IMR-90 (cell line): ENCODE measurements at regions not wholly inside any gene's neighbourhood (a gene's known extent, or its start where the extent isn't known, plus 50 kb on each side); places are given as distances from the start of the nearest gene placed in this dataset.

Experiments used
- ATAC-seq: fragments of 200-7000 bp; cut with Tn5 transposase; 2 replicates; pipeline ENCODE4 v1.9.1; 2020; ENCODE audit warnings: low read depth, mild to moderate bottlenecking, moderate library complexity
- BruUV-seq: library from RNA; stranded (reverse); fragments of 400-500 nt; replicated peaks from 2 replicates; lab custom pipeline; 2021; lab: Mats Ljungman, UMichigan
- CTCF ChIA-PET: fragments of 300-600 bp; formaldehyde crosslinking; extraction: SDS; loops from one replicate; lab custom pipeline; 2021; ENCODE audit warnings: antibody characterized with exemption; lab: Yijun Ruan, JAX
- POLR2A ChIA-PET: fragments of 300-600 bp; sonication (Branson Sonifier 250); formaldehyde crosslinking; loops from one replicate; lab custom pipeline; 2022; ENCODE audit warnings: antibody characterized with exemption; ENCODE audit not compliant: unreplicated experiment; lab: Charles Lee
- DNase-seq: peaks from one replicate; pipeline ENCODE4 v3.0.0; 2013
- H2AFZ ChIP-seq: replicated peaks from 2 replicates; pipeline ENCODE3; 2013; ENCODE audit warnings: low read length, mild to moderate bottlenecking; ENCODE audit not compliant: poor library complexity
- H2AK5ac ChIP-seq: 2 replicates; pipeline ENCODE4 v1.6.1; 2013; ENCODE audit warnings: low read depth, low read length, inconsistent platforms
- H2AK9ac ChIP-seq: replicated peaks from 2 replicates; pipeline ENCODE3; 2013; ENCODE audit warnings: mild to moderate bottlenecking, low read depth, low read length, moderate library complexity; ENCODE audit not compliant: poor library complexity
- H2BK120ac ChIP-seq: 2 replicates; pipeline ENCODE4 v1.6.1; 2013; ENCODE audit warnings: low read depth, low read length, inconsistent platforms
- H2BK15ac ChIP-seq: 3 replicates; pipeline ENCODE4 v1.6.1; 2013; ENCODE audit warnings: low read depth, low read length, inconsistent platforms
- H2BK20ac ChIP-seq: 2 replicates; pipeline ENCODE4 v1.6.1; 2013; ENCODE audit warnings: low read depth, mild to moderate bottlenecking, inconsistent platforms, low read length, moderate library complexity
- H2BK5ac ChIP-seq: 2 replicates; pipeline ENCODE4 v1.6.1; 2013; ENCODE audit warnings: mild to moderate bottlenecking, low read depth, low read length, inconsistent platforms; ENCODE audit not compliant: poor library complexity, severe bottlenecking
- H3K14ac ChIP-seq: replicated peaks from 2 replicates; pipeline ENCODE4 v1.6.1; 2013; ENCODE audit warnings: low read depth, low read length, inconsistent platforms
- H3K18ac ChIP-seq: 2 replicates; pipeline ENCODE4 v1.6.1; 2013; ENCODE audit warnings: low read depth, low read length, control low read depth
- H3K23ac ChIP-seq: 2 replicates; pipeline ENCODE4 v1.6.1; 2013; ENCODE audit warnings: low read depth, low read length, inconsistent platforms
- H3K27ac ChIP-seq: 2 replicates; pipeline ENCODE4 v1.5.1; 2013; ENCODE audit warnings: mild to moderate bottlenecking, control low read depth, low read length; ENCODE audit not compliant: insufficient read depth
- H3K27me3 ChIP-seq: 2 replicates; pipeline ENCODE4 v1.6.1; 2013; ENCODE audit warnings: low read length; ENCODE audit not compliant: control insufficient read depth, insufficient read depth
- H3K36me3 ChIP-seq: 2 replicates; pipeline ENCODE4 v1.6.1; 2013; ENCODE audit warnings: low read length, mixed read lengths; ENCODE audit not compliant: control insufficient read depth, insufficient read depth
- H3K4ac ChIP-seq: 2 replicates; pipeline ENCODE4 v1.6.1; 2013; ENCODE audit warnings: low read depth, low read length, inconsistent platforms
- H3K4me1 ChIP-seq: 2 replicates; pipeline ENCODE4 v1.6.1; 2013; ENCODE audit warnings: low read length, mixed read lengths; ENCODE audit not compliant: control insufficient read depth, insufficient read depth
- H3K4me2 ChIP-seq: 2 replicates; pipeline ENCODE4 v1.6.1; 2013; ENCODE audit warnings: low read depth, mild to moderate bottlenecking, control low read depth, low read length, moderate library complexity
- H3K4me3 ChIP-seq: 2 replicates; pipeline ENCODE4 v1.5.1; 2013; ENCODE audit warnings: low read depth, mild to moderate bottlenecking, control low read depth, low read length, moderate library complexity; ENCODE audit not compliant: insufficient read depth
- H3K56ac ChIP-seq: 2 replicates; pipeline ENCODE4 v1.6.1; 2013; ENCODE audit warnings: low read length, inconsistent platforms; ENCODE audit not compliant: insufficient read depth; ENCODE audit errors: extremely low read depth
- H3K79me1 ChIP-seq, 2 experiments: 2 replicates each; pipeline ENCODE4 v1.6.1; 2013; ENCODE audit warnings: low read length in 2 of 2, inconsistent platforms in 1 of 2, low read depth in 1 of 2
- H3K9ac ChIP-seq: 2 replicates; pipeline ENCODE4 v1.6.1; 2013; ENCODE audit warnings: low read depth, low read length, control low read depth
- H3K9me1 ChIP-seq: 2 replicates; pipeline ENCODE4 v1.6.1; 2013; ENCODE audit warnings: low read length, inconsistent platforms; ENCODE audit not compliant: insufficient read depth
- H3K9me3 ChIP-seq: 2 replicates; pipeline ENCODE4 v1.6.1; 2013; ENCODE audit warnings: low read length; ENCODE audit not compliant: control insufficient read depth, insufficient read depth
- H4K20me1 ChIP-seq: 2 replicates; pipeline ENCODE4 v1.6.1; 2013; ENCODE audit warnings: low read length, inconsistent platforms; ENCODE audit not compliant: insufficient read depth
- H4K5ac ChIP-seq: 2 replicates; pipeline ENCODE4 v1.6.1; 2013; ENCODE audit warnings: mild to moderate bottlenecking, low read depth, low read length, control low read depth
- H4K8ac ChIP-seq, 2 experiments: 2 replicates each; pipeline ENCODE4 v1.6.1; 2013; ENCODE audit warnings: low read depth in 2 of 2, low read length in 2 of 2, control low read depth in 1 of 2, inconsistent platforms in 1 of 2
- H4K91ac ChIP-seq: 2 replicates; pipeline ENCODE4 v1.6.1; 2013; ENCODE audit warnings: low read depth, low read length, inconsistent platforms; ENCODE audit not compliant: insufficient read depth
- CEBPB ChIP-seq: IDR thresholded peaks from 2 replicates; pipeline ENCODE4 v1.6.1; 2012; ENCODE audit warnings: low read depth, low read length, improper control_type of control experiment
- POLR2A ChIP-seq: IDR thresholded peaks from 2 replicates; pipeline ENCODE4 v1.6.1; 2012; ENCODE audit warnings: mild to moderate bottlenecking, low read depth, low read length
- WGBS, 2 experiments: methylation state at CpG; one replicate each; pipeline versions ENCODE4 v1.1.5 to v1.1.7; 2013; ENCODE audit warnings: missing lambda C conversion rate in 2 of 2; ENCODE audit not compliant: insufficient read length in 1 of 2; ENCODE audit errors: extremely low coverage in 2 of 2; 5-methylcytosine and 5-hydroxymethylcytosine counted together
- dilution Hi-C: fragments of 300-500 bp; cut with HindIII; formaldehyde crosslinking; loops from one replicate; pipeline ENCODE4 v1.14.3; 2018; ENCODE audit warnings: low sequenced_read_pairs; ENCODE audit not compliant: unreplicated experiment
- in situ Hi-C: fragments of 300-500 bp; cut with MboI; formaldehyde crosslinking; loops from 3 replicates; pipeline ENCODE4 v1.14.3; 2019; ENCODE audit warnings: low sequenced_read_pairs, inconsistent platforms, mixed read lengths
- intact Hi-C: fragments of 100-400 bp; cut with micrococcal nuclease; formaldehyde crosslinking; loops from 2 replicates; pipeline ENCODE4 v1.10.0; 2022
- TF ChIP-seq, protein P1 (sequence below): fragments of 150-350 bp; IDR thresholded peaks from 2 replicates; pipeline ENCODE4 v1.6.1; 2016; ENCODE audit warnings: low read depth, mild to moderate bottlenecking, low read length, moderate library complexity, borderline replicate concordance
- TF ChIP-seq, protein P2 (sequence below): fragments of 150-350 bp; IDR thresholded peaks from 2 replicates; pipeline ENCODE4 v1.6.1; 2017; ENCODE audit warnings: mild to moderate bottlenecking, antibody characterized with exemption, low read length, low read depth

DNA sequence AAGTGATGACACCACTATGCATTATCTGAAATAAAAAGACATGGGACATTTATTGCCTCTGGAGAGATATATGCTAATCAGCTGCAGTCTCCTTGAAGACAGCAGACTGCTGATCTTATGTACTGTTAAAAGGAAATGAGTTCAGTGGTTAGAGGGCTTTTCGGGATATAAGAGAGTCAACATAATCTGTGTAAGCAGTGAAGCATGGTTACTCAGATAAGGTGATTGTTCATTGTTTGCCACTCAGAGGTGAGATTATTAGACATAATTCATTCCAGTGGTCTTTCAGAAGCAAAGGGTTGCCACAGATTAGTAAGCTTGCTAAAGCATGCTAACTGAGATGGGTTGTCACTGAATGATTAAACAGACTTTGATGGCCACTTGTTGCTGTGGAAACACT is 1450.7 kb upstream of the ADGRB3 start:
- in situ Hi-C loops (no loop called here), intact Hi-C loops (no loop called here), dilution Hi-C loops (no loop called here)
- Histone ChIP-seq H3K4ac (no peak overlapping the region), H3K4me2 (no peak overlapping the region), H3K27me3 (no peaks in the 10 kb centered on the region), H3K79me1 (no peaks in the 10 kb centered on the region), H2BK15ac (no peak overlapping the region), H2BK120ac (no peak overlapping the region), H3K36me3 (no peaks in the 10 kb centered on the region), H3K56ac (no peak overlapping the region), H2AK9ac (no peak overlapping the region), H3K18ac (no peak overlapping the region), H4K5ac (no peak overlapping the region), H3K9me3 (no peaks in the 10 kb centered on the region), H3K27ac (no peak overlapping the region), H3K9ac (no peak overlapping the region), H2BK20ac (no peak overlapping the region), H2BK5ac (no peak overlapping the region), H4K91ac (no peak overlapping the region), H3K14ac (no peak overlapping the region), H4K20me1 (no peaks in the 10 kb centered on the region), H3K4me3 (no peak overlapping the region), H3K23ac (no peak overlapping the region), H3K4me1 (no peaks in the 10 kb centered on the region), H3K9me1 (no peaks in the 10 kb centered on the region), H2AFZ (no peak overlapping the region), H2AK5ac (no peak overlapping the region), H4K8ac (no peak overlapping the region)
- TF ChIP-seq POLR2A (no peak), CEBPB (no peak)
- TF ChIP-seq, protein P1, sequence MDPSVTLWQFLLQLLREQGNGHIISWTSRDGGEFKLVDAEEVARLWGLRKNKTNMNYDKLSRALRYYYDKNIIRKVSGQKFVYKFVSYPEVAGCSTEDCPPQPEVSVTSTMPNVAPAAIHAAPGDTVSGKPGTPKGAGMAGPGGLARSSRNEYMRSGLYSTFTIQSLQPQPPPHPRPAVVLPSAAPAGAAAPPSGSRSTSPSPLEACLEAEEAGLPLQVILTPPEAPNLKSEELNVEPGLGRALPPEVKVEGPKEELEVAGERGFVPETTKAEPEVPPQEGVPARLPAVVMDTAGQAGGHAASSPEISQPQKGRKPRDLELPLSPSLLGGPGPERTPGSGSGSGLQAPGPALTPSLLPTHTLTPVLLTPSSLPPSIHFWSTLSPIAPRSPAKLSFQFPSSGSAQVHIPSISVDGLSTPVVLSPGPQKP, result no peak
- TF ChIP-seq, protein P2, sequence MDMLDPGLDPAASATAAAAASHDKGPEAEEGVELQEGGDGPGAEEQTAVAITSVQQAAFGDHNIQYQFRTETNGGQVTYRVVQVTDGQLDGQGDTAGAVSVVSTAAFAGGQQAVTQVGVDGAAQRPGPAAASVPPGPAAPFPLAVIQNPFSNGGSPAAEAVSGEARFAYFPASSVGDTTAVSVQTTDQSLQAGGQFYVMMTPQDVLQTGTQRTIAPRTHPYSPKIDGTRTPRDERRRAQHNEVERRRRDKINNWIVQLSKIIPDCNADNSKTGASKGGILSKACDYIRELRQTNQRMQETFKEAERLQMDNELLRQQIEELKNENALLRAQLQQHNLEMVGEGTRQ, result no peak
- ATAC-seq (no peak), DNase-seq (no peak)
- 63% methylated on average over 1 of the region's 1 CpG; no CpG with 5 or more reads in 1 of the 2 experiments for WGBS, 2 experiments
- POLR2A ChIA-PET, result no interaction called here
- BruUV-seq, result no TSS peak
- CTCF ChIA-PET, result no interaction called here
